GM18873 (cell line): ENCODE measurements at regions not wholly inside any gene's neighbourhood (a gene's known extent, or its start where the extent isn't known, plus 50 kb on each side); places are given as distances from the start of the nearest gene placed in this dataset.
"Not testable (repeated sequence)": the region's sequence is repeated elsewhere in the genome, so short reads cannot be mapped to it uniquely, and the experiment has no call there.

Source experiments
- ATAC-seq: cut with Tn5 transposase; IDR thresholded peaks from one replicate; pipeline ENCODE4 v1.9.1; 2021; ENCODE audit warnings: mild to moderate bottlenecking, moderate library complexity, moderate number of reproducible peaks; ENCODE audit not compliant: unreplicated experiment, low FRiP score

- no peak for ATAC-seq
Measured at GRCh38 chr2:142586693-142587580, 290.5 kb upstream of the KYNU start.

DNA sequence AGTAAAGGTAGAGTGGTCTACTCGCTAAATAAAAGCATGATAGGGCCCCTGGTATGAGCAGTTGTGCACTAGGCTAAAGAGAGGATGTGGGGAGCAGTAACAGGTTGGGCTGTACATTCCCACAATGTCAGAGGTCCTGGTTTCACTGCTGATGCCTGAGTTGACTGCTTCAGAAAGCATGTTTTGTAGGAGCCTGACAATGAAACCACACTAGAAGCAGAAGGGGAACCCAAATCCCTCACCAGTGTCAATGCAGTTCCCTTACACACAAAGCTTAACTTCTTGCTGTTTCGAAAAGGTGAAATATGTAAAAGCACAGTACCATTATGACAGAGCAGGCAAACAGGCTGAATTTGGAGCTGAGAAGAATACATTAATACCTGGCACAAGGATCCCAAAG, 291.7 kb upstream of the KYNU start:
- ATAC-seq: peak; percentile 94

- ATAC-seq: no peak
Measured at GRCh38 chr2:142582317-142582716, 295.1 kb upstream of the KYNU start.

GRCh38 chr2:142581491-142581890, 296.0 kb upstream of the KYNU start:
- no peak for ATAC-seq

GRCh38 chr2:142580691-142581090, 296.8 kb upstream of the KYNU start:
- ATAC-seq: no peak

- no peak for ATAC-seq
Measured at GRCh38 chr2:142575561-142575960, 301.9 kb upstream of the KYNU start.

GRCh38 chr2:142574388-142574787, 303.1 kb upstream of the KYNU start:
- no peak for ATAC-seq

- no peak for ATAC-seq
Measured at GRCh38 chr2:142572346-142573132, 304.9 kb upstream of the KYNU start.

GRCh38 chr2:142571934-142572333, 305.5 kb upstream of the KYNU start:
- ATAC-seq: no peak

- ATAC-seq: no peak
Measured at GRCh38 chr2:142562900-142563299, 314.6 kb upstream of the KYNU start.

GRCh38 chr2:142561656-142562055, 315.8 kb upstream of the KYNU start:
- no peak for ATAC-seq

- ATAC-seq: no peak
Measured at GRCh38 chr2:142557391-142557790, 320.1 kb upstream of the KYNU start.

DNA sequence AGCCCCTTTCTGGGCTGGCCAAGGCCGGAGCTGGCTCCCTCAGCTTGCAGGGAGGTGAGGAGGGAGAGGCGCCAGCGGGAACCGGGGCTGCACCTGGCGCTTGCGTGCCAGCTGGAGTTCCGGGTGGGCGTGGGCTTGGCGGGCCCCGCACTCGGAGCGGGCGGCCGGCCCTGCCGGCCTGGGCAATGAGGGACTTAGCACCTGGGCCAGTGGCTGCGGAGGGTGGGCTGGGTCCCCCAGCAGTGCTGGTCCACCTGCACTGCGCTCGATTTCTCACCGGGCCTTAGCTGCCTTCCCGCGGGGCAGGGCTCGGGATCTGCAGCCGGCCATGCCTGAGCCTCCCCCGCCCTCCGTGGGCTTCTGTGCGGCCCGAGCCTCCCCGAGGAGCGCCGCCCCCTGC, 331.5 kb upstream of the KYNU start:
- ATAC-seq: not testable (repeated sequence)

- no peak for ATAC-seq
Measured at GRCh38 chr2:142545036-142545435, 332.4 kb upstream of the KYNU start.

GRCh38 chr2:142544173-142544572, 333.3 kb upstream of the KYNU start:
- no peak for ATAC-seq

- ATAC-seq: no peak
Measured at GRCh38 chr2:142542431-142542910, 335.0 kb upstream of the KYNU start.

DNA sequence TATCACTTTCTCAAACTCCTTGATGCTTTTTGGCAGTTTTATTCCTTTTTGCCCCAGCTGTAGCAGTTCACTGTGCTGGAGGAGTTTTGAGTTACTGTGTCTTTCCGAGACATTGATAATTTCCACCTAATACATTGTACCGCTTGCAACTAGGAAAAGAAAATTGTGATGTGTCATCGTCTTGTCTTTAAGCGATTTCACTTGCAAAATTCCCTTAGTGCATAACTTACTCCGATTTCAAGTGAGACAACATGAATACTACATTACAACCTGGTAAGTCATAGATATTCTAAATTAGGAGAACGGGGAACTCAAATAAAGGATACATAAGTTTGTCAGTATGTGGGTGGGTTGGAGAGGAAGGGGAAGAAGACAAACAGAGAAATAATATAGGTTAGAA, 340.5 kb upstream of the KYNU start:
- no peak for ATAC-seq

GRCh38 chr2:142536492-142536891, 341.0 kb upstream of the KYNU start:
- ATAC-seq: no peak

- ATAC-seq: no peak
Measured at GRCh38 chr2:142535311-142535710, 342.2 kb upstream of the KYNU start.

DNA sequence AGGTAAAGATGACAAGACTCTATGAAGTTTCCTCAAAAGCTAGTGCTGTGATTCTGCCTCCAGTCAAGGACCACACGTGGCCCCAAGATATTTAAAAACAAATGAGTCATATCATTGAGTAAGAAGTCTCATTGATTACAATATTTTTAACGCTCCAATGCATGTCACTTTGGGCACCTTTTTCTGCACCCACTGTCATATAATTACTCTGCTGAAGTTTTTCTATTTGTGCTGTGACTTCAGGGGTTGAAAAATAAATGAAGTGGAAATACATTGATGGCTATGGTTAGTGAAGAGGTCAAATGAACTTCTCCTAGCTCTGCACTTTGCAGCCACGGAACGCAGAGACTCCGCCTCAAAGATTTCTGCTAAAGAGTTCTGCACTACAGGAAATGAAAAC, 344.3 kb upstream of the KYNU start:
- ATAC-seq: no peak

- ATAC-seq: no peak
Measured at GRCh38 chr2:142531377-142531776, 346.1 kb upstream of the KYNU start.
